WTC11 (cell line): ENCODE measurements at regions not wholly inside any gene's neighbourhood (a gene's known extent, or its start where the extent isn't known, plus 50 kb on each side); places are given as distances from the start of the nearest gene placed in this dataset.

Experiments
- ATAC-seq: fragments of 200-7000 bp; cut with Tn5 transposase; 2 replicates; pipeline ENCODE4 v1.10.0; 2021; ENCODE audit warnings: mild to moderate bottlenecking, moderate library complexity
- CTCF ChIA-PET: fragments of 300-600 bp; sonication (Branson Sonifier 250); formaldehyde crosslinking; loops from one replicate; lab custom pipeline; 2021; ENCODE audit warnings: antibody characterized with exemption; lab: Charles Lee
- POLR2A ChIA-PET: fragments of 350-600 bp; sonication (Branson Sonifier 250); formaldehyde crosslinking; loops from one replicate; lab custom pipeline; 2021; ENCODE audit warnings: antibody characterized with exemption; lab: Charles Lee
- DNase-seq: peaks from one replicate; pipeline ENCODE4 v3.0.0; 2021; ENCODE audit warnings: low spot score
- H3K27ac Mint-ChIP-seq: 2 replicates; pipeline ENCODE4 v1.8.0; 2021; ENCODE audit warnings: mixed read lengths
- H3K27me3 Mint-ChIP-seq: 2 replicates; pipeline ENCODE4 v1.8.0; 2021; ENCODE audit warnings: low read depth, mild to moderate bottlenecking, moderate library complexity, mixed read lengths
- H3K36me3 Mint-ChIP-seq: 2 replicates; pipeline ENCODE4 v1.8.0; 2021; ENCODE audit warnings: mixed read lengths
- H3K4me1 Mint-ChIP-seq: 2 replicates; pipeline ENCODE4 v1.8.0; 2022; ENCODE audit warnings: mixed read lengths
- H3K4me3 Mint-ChIP-seq: 2 replicates; pipeline ENCODE4 v1.8.0; 2021; ENCODE audit warnings: mild to moderate bottlenecking, moderate library complexity, mixed read lengths
- H3K9me3 Mint-ChIP-seq: 2 replicates; pipeline ENCODE4 v1.8.0; 2021; ENCODE audit warnings: mixed read lengths
- AR ChIP-seq: fragments of 250-450 bp; sonication (Bioruptor Pico); IDR thresholded peaks from 2 replicates; pipeline ENCODE4 v1.9.0; 2021; ENCODE audit warnings: mild to moderate bottlenecking
- ARID4B ChIP-seq: sonication (generic); formaldehyde crosslinking; IDR thresholded peaks from 2 replicates; pipeline ENCODE4 v1.8.0; 2023; ENCODE audit warnings: missing genetic modification reagents, mild to moderate bottlenecking, borderline replicate concordance
- CREM ChIP-seq: sonication (generic); formaldehyde crosslinking; IDR thresholded peaks from 2 replicates; pipeline ENCODE4 v1.8.1; 2022; ENCODE audit warnings: mild to moderate bottlenecking, missing genetic modification reagents, moderate library complexity
- E2F5 ChIP-seq: sonication (generic); formaldehyde crosslinking; IDR thresholded peaks from 2 replicates; pipeline ENCODE4 v1.8.1; 2022; ENCODE audit warnings: mild to moderate bottlenecking, moderate library complexity, missing genetic modification reagents
- MAX ChIP-seq: sonication (generic); formaldehyde crosslinking; IDR thresholded peaks from 2 replicates; pipeline ENCODE4 v1.8.0; 2022; ENCODE audit warnings: mild to moderate bottlenecking, missing genetic modification reagents
- NFATC4 ChIP-seq: fragments of 250-450 bp; sonication (Bioruptor Pico); IDR thresholded peaks from 2 replicates; pipeline ENCODE4 v1.9.0; 2021; ENCODE audit warnings: mild to moderate bottlenecking
- SMAD3 ChIP-seq: sonication (generic); formaldehyde crosslinking; IDR thresholded peaks from 2 replicates; pipeline ENCODE4 v1.8.0; 2022; ENCODE audit warnings: missing genetic modification reagents, mild to moderate bottlenecking, borderline replicate concordance
- TCF7 ChIP-seq: sonication (generic); formaldehyde crosslinking; IDR thresholded peaks from 2 replicates; pipeline ENCODE4 v1.8.0; 2022; ENCODE audit warnings: mild to moderate bottlenecking, low read depth, missing genetic modification reagents, moderate library complexity
- ZNF232 ChIP-seq: sonication (generic); formaldehyde crosslinking; IDR thresholded peaks from 2 replicates; pipeline ENCODE4 v1.8.0; 2022; ENCODE audit warnings: mild to moderate bottlenecking, missing genetic modification reagents
- ZNF263 ChIP-seq: sonication (generic); formaldehyde crosslinking; IDR thresholded peaks from 2 replicates; pipeline ENCODE4 v1.8.1; 2022; ENCODE audit warnings: low read depth, mild to moderate bottlenecking, moderate library complexity, missing genetic modification reagents
- ZNF396 ChIP-seq: fragments of 250-450 bp; sonication (Bioruptor Pico); IDR thresholded peaks from 2 replicates; pipeline ENCODE4 v1.8.0; 2021; ENCODE audit warnings: mild to moderate bottlenecking, moderate library complexity, borderline replicate concordance

- DNase-seq (no peak), ATAC-seq (no peak)
- H3K27me3 Mint-ChIP-seq: peaks cover 3% of the 10 kb centered on the region; the same call in 1 of the 2 replicates
- no peak overlapping the region for H3K4me3 Mint-ChIP-seq
- TF ChIP-seq SMAD3: no peak
- TF ChIP-seq AR (CRISPR knock-in tag): no peak
- no peak for TF ChIP-seq CREM
- no peak for TF ChIP-seq ZNF396 (CRISPR knock-in tag)
- TF ChIP-seq MAX (CRISPR knock-in tag): no peak
- no peaks in the 10 kb centered on the region for H3K4me1 Mint-ChIP-seq
- POLR2A ChIA-PET: no interaction called here
- no peak overlapping the region for H3K27ac Mint-ChIP-seq
- peaks cover 35% of the 10 kb centered on the region for H3K36me3 Mint-ChIP-seq
- peaks cover 49% of the 10 kb centered on the region for H3K9me3 Mint-ChIP-seq
- CTCF ChIA-PET: no interaction called here
These were observed 399.9 kb downstream of the FSCB start for GRCh38 chr14:44107156-44107555.

GRCh38 chr14:44099743-44100488, 407.2 kb downstream of the FSCB start:
- ChIA-PET CTCF (no interaction called here), POLR2A (no interaction called here)
- DNase-seq (no peak), ATAC-seq (no peak)
- peaks cover 3% of the 10 kb centered on the region; the same call in 1 of the 2 replicates for H3K4me1 Mint-ChIP-seq
- no peak overlapping the region for H3K4me3 Mint-ChIP-seq
- peaks cover 9% of the 10 kb centered on the region for H3K9me3 Mint-ChIP-seq
- no peaks in the 10 kb centered on the region for H3K27me3 Mint-ChIP-seq
- no peaks in the 10 kb centered on the region for H3K36me3 Mint-ChIP-seq
- no peak overlapping the region for H3K27ac Mint-ChIP-seq
- no peak for TF ChIP-seq TCF7 (CRISPR knock-in tag)
- no peak for TF ChIP-seq E2F5
- TF ChIP-seq ARID4B: no peak
- TF ChIP-seq AR (CRISPR knock-in tag): no peak
- no peak for TF ChIP-seq SMAD3
- no peak for TF ChIP-seq ZNF232 (CRISPR knock-in tag)
- no peak for TF ChIP-seq ZNF263 (CRISPR knock-in tag)
- TF ChIP-seq NFATC4 (CRISPR knock-in tag): no peak
